Stimulated activated CD4-positive, alpha-beta T cell treated with anti-CD3 and anti-CD28 coated beads, Interleukin-4, amount 100 ng/mL, for 24 hours (primary cell): ENCODE measurements at regions not wholly inside any gene's neighbourhood (a gene's known extent, or its start where the extent isn't known, plus 50 kb on each side); places are given as distances from the start of the nearest gene placed in this dataset.
"Not testable (repeated sequence)": the region's sequence is repeated elsewhere in the genome, so short reads cannot be mapped to it uniquely, and the experiment has no call there.

ENCODE experiments used
- DNase-seq: peaks from one replicate; pipeline ENCODE4 v3.0.0-alpha.2; 2020

DNA sequence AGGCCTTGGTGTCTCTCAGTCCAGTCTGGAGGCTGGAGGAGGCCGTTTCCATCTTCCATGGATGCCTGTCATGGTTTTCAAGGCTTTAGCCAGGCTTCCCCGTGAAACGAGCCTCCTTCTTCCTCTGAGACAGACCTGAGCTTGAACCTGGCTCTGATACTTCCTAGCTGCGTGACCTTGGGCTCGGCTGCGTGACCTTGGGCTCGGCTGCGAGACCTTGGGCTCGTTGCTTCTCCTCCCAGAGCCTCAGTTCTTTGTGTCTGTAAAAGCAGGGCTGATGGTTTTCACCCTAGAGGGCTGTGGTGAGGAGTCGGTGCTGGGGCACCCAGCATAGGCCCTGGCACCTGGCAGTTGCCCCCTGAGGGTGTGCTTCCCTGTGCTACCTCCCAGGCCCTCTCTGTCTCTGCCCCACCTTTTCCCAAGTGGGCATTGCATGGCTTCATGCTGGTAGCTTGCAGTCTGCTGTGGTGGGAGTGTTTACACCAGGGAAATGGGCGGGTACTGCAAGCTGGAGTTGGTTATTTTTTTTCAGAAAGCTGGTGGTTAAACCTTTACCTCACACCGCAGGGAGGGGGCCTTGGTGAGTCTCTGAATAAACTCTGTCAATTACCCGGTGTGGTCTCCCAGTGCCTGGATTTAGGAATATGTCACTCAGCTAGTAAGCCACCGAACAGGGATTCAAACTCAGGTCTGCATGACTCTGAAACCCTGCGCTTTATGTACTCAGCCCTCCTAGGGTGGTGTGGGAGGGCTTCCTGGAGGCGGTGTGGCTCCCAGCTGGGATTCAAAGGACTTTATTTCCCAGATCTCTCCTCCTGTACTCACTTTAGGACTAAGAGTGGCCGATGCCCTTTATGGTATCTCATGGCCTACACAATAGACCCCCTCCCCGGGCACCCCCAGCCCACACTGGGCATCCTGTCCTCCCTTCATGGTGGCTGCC is 129.0 kb upstream of the CIBAR2 start:
- DNase-seq = no peak

DNA sequence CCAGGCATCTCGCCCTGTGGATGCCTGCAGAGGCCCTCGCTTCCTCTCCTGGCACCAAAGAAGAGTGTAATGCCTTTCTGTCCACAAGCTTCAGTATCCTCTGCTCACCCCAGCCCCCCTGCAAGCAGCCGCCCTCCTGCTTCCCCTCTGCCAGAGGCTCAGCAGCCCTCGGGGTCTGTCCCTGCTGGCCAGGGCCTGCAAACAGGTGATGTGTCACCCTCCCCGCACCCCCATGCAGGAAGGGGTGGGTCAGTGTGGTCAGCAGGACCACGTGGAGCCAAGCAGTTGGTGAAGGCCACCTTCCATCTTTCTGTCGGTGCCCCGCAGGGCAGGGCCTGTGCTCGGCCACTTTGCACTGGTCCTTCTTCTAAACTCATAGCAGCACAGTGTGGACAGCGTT is 129.9 kb upstream of the CIBAR2 start:
- no peak for DNase-seq

DNA sequence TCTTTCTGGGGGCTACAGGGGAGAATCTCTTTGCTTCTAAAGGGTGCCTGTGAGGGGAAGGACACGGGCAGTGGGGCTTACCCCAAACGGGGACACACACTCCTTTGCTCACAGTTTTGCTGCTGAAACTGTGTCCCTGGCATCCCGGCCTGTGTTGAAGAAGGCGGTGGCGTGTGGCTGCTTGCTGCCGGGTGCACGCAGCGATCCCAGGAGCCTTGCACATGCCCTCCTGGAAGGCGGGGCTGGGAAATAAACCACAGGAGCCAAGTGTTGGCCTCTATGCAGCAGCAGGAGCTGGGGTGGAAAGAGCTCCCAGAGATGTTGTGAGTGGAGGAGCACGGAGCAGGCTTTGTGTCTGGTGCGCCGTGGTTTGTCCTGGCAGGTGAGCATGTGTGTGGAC is 131.0 kb upstream of the CIBAR2 start:
- DNase-seq = no peak

GRCh38 chr16:85244452-85244851 is 132.2 kb upstream of the CIBAR2 start:
- not testable (repeated sequence) for DNase-seq

GRCh38 chr16:85245307-85246172 is 133.3 kb upstream of the CIBAR2 start:
- DNase-seq = peak; percentile 50

DNA sequence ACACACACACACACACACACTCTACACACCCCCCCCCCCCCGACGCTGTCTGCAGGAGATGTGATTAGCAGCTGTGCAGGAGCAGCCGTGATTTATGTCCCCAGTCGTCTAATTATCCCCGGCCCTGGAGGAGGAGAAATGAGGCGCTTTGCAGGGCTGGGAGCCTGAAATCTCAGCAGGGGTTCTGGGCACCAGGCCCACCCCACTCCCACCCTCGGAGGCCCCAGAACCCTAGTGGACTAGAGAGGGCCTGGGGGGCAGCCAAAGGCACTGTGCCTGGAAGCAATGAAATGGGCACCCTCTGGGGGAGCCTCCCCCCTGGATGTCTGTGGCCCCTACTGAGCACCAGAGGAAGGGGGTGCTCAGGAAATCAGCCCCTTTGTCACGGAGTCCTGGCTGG is 134.2 kb upstream of the CIBAR2 start:
- DNase-seq = no peak

- no peak for DNase-seq
These were observed 134.7 kb upstream of the CIBAR2 start for GRCh38 chr16:85246973-85247372.

DNA sequence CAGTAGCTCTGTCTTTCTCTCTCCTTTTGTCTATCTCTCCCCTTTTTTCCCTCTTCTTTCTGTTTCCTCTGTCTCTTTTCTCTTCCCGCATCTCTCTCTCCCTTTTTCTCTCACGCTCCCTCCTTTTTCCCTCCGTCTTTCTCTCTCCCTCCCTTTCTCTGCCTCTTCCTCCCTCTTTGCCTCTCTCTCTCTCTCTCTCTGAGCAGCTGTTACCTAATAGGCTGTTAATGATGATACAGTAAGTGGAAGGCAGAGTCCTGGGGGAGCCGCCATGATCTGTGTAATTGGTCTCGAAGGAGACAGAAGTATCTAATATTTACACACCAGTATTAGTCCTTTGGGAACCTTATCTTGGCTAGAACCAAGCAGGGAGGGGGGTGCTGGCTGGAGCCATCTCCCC is 136.1 kb upstream of the CIBAR2 start:
- no peak for DNase-seq

DNA sequence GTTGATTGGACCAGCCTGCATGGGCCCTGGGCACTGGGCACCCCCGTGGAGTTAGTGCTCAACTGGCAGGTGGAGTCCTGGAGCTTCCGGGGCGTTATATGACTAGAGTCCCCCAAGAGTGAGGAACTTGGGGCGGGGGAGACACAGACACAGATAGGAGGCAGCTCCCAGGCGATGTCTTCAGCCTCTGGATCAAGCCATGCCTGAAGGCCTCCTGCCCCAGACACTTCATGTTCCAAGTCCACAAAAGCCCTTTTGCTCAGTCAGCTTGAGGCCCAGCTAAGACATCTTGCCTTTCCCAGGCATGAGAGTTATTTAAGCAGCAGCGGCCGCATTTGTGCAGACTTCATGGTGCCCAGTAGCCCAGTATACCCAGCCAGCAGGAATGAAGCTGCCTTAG is 136.6 kb upstream of the CIBAR2 start:
- DNase-seq = no peak

GRCh38 chr16:85249418-85250146 is 137.3 kb upstream of the CIBAR2 start:
- no peak for DNase-seq

DNA sequence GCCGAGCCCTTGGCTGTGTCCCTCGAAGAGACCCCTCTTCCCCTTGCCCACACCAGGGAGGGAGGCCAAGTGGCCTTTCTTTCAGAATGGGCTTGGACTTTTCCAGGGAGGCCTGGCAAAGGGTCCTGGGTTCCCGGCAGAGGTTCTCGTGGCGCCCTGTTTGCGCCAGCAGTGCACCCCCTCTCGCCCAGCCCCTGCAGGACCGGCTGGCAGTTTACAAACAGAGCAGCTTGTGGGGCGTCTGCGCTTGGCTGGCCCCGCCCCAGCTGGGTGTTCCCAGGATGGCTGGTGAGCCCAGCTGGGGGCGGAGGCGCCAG is 137.8 kb upstream of the CIBAR2 start:
- DNase-seq = no peak

DNA sequence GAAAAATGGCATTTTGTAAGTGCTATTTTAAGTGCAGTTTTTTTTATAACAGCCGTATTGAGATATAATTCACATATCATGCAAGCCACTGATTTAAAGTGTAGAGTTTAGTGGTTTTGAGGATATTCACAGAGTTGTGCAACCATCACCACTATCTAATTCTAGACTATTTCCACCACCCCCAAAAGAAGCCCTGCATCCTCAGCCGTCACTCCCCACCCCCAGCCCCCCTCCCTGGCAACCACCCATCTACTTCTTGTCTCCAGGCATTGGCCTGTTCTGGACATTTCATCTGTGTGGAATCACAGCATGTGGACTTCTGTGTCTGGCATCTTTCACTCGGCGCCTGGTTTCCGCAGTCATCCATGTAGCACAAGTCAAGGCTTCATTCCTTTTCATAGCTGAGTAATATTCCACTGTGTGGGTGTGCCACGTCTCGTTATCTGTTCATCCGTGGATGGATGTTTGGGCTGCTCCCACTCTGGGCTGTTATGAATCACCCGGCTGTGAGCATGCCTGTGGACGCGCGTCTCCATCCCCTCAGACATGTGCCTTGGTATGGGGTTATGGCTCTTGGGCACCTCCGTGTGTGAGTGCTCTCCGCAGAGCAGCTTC is 138.4 kb upstream of the CIBAR2 start:
- DNase-seq = no peak

DNA sequence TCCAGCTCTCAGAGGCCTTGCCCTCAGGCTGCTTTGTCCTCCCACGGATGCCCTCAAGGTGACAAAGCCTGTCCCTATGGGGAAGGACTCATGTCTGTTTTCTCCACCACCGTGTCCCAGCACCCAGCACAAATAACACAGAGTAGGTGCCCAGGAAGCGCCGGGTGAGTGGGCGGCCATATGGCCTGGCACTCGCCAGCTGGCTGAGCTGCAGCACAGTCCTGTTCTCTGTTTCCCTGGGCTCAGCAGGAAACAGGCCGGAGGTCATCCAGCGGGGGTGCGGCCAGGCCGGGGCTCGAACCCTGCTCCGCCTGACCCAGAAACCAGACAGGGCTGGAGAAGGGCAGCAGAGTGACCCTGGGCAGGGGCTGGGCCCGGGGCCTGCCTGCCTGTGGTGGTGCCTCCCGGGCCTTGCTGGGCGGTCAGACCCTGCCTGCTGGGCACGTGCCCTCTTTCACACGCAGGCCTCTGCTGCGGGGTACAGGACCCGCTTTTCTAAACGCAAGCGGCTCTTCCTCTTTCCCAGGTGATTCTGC is 139.0 kb upstream of the CIBAR2 start:
- no peak for DNase-seq

DNA sequence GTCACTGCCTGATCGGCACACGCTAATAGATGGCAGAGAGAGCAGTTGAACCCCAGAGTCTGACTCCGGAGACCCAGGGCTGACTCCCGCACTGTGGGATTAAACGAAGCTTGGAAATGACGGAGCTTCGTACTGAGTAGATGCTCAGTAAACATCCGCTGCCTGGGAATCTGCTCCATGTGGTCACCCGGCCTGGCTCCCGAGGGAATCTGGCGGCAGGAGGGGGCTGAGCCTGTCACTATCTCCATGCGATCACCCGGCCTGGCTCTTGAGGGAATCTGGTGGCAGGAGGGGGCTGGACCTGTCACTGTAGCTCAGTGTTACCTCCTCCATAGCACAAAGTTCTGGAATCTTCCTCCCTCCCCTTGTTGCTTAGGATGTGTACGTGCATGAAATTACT is 139.7 kb upstream of the CIBAR2 start:
- DNase-seq = no peak

DNA sequence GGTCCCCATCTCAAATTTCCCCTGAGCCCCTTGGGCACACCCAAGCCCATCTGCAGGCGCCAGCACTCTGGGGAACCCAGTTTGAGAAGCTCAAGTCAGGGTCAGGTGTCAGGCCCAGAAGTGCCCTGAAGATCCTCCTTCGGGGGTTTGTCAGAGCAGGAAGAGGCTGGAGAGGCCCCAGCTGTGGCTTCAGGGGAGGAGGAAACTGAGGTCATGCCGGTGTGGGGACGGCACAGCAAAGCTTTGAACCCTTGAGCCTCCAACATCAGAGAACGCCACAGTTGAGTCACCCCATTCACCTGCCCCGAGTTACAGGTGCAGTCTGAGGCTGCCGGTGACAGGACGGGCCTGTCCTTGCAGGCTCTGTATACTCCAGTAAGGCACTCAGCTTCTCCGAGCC is 140.2 kb upstream of the CIBAR2 start:
- DNase-seq = no peak

- peak; percentile 61 for DNase-seq
These were observed 141.0 kb upstream of the CIBAR2 start for GRCh38 chr16:85253084-85253941.

DNA sequence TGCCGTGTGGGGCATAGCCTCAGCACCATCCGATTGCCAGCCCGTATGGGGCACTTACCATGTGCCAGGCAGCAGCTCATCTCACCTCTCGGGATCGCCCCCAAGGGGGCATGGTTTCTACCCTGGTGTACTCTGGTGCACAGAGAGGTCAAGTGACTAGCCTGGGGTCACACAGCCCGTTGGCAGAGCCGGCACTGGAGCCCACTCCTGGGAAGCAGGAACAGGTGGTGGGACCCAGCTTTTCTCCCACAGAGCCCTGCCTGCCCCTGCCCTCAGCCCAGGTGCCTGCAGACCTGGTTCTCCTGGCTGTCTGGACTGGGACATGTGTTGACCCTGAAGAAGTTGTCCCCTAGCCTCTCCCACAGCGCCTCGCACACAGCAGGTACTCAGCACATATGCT is 141.8 kb upstream of the CIBAR2 start:
- no peak for DNase-seq

GRCh38 chr16:85254921-85255320 is 142.6 kb upstream of the CIBAR2 start:
- no peak for DNase-seq

GRCh38 chr16:85255777-85256176 is 143.5 kb upstream of the CIBAR2 start:
- DNase-seq = no peak

DNA sequence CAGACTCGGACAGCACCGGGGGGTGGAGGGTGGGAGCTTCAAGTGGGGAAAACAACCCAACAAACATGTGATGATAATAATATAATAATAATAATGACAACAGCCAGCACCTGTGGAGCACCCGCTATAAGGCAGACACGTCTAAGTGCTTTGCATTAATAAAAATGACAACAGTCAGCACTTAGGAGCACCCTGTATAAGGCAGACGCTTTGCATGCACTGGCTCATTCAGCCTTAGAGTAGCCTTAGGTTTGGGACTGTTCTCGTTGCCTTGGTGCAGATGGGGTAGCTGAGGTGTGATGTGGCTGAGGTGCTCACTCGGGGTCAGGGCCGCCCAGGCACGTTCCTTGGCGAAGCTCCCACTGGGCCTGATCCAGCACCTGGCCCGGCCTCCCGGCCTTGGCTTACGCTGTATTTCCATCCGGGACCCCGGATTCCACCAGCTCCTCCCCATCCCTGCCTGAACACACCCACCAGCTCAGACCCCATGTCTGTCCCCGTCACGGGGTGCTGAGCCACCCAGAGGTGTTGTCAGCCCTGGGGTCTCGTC is 144.0 kb upstream of the CIBAR2 start:
- no peak for DNase-seq

- no peak for DNase-seq
These were observed 145.2 kb upstream of the CIBAR2 start for GRCh38 chr16:85257483-85257882.
